Heart right ventricle (tissue), 16 donors: ENCODE measurements at regions not wholly inside any gene's neighbourhood (a gene's known extent, or its start where the extent isn't known, plus 50 kb on each side); places are given as distances from the start of the nearest gene placed in this dataset.

Experiments used
- ATAC-seq, 8 donors: fragments of 200-7000 bp; cut with Tn5 transposase; one replicate each; pipeline ENCODE4 v1.9.1; 2020; ENCODE audit warnings: mild to moderate bottlenecking in 8 of 8, moderate library complexity in 8 of 8, moderate number of reproducible peaks in 1 of 8
- DNase-seq, 2 donors: peaks; one replicate each; pipeline ENCODE4 v3.0.0-alpha.2; 2020
- H3K27ac ChIP-seq, 10 donors: fragments of 200-600 bp; sonication (generic) in 2 of 10; one replicate each; pipeline versions ENCODE4 v1.5.0 to v1.8.0; 2020 to 2022; ENCODE audit warnings: mild to moderate bottlenecking in 3 of 10
- H3K27me3 ChIP-seq, 7 donors: fragments of 200-600 bp; one replicate each; pipeline ENCODE4 v1.8.0; 2021 to 2022; ENCODE audit warnings: mild to moderate bottlenecking in 2 of 7
- H3K36me3 ChIP-seq, 9 donors: fragments of 200-600 bp; sonication (generic) in 1 of 9; one replicate each; pipeline versions ENCODE4 v1.5.0 to v1.8.0; 2020 to 2022; ENCODE audit warnings: mild to moderate bottlenecking in 2 of 9
- H3K4me1 ChIP-seq, 9 donors: fragments of 200-600 bp; sonication (generic) in 1 of 9; one replicate each; pipeline versions ENCODE4 v1.5.0 to v1.8.0; 2020 to 2022; ENCODE audit warnings: mild to moderate bottlenecking in 4 of 9
- H3K4me3 ChIP-seq, 10 donors: fragments of 200-600 bp; sonication (generic) in 2 of 10; one replicate each; pipeline versions ENCODE4 v1.5.0 to v1.8.0; 2020 to 2022; ENCODE audit warnings: mild to moderate bottlenecking in 7 of 10, moderate library complexity in 2 of 10
- H3K9me3 ChIP-seq, 11 donors: fragments of 200-600 bp in 10 of 11; sonication (generic) in 2 of 11; one replicate each; pipeline versions ENCODE4 v1.5.0 to v1.8.0; 2013 to 2022; ENCODE audit warnings: mild to moderate bottlenecking in 2 of 11, control low read depth in 1 of 11, moderate library complexity in 1 of 11
- WGBS, 2 donors: extraction: QIAGEN DNeasy Blood & Tissue Kit; methylation state at CpG; one replicate each; pipeline ENCODE4 v1.1.7; 2013; ENCODE audit warnings: inconsistent platforms in 1 of 2; 5-methylcytosine and 5-hydroxymethylcytosine counted together
- intact Hi-C, 10 donors: fragments of 100-400 bp; cut with DNase I; formaldehyde crosslinking; loops; one replicate each; pipeline versions ENCODE4 v1.11.1 to v1.14.2; 2022
- TF ChIP-seq, protein P1 (sequence below), 9 donors: fragments of 200-600 bp; sonication (generic) in 2 of 9; IDR thresholded peaks; one replicate each; pipeline versions ENCODE4 v1.5.0 to v1.8.0; 2021 to 2022; ENCODE audit warnings: antibody characterized with exemption in 9 of 9, mild to moderate bottlenecking in 5 of 9, moderate library complexity in 1 of 9
- donor health status: Arrhythmogenic right ventricular cardiomyopathy.
- donor health status: ischemic (EF 13 %, LVEDD 7.1; RV severe dilation, severe dysfunction).
- donor health status: healthy with polysubstance abuse.
- donor health status: DM: no; HTN: yes; CAD: no.
- donor health status: DM: no; HTN: no; CAD: no.
- donor health status: ischemic (EF 25% LVEDD 6.9; RV normal size, moderate dysfunction).
- donor health status: ischemic (EF 25% LVEDD 5.7; RV mildly dilated, moderate dysfunction).
- donor health status: healthy.
- donor health status: DM: yes; HTN: yes; CAD: no.
- donor health status: Ischemic cardiomyopathy.
- donor health status: ischemic (EF 35%, LVEDD 5.7; RV mildly dilated, moderate dysfunction).
- donor health status: nonischemic (EF 11% LVEDD 7.7; RV severe dilation, severe dysfunction).
- donor health status: DM: yes; HTN: yes; CAD: no.
- donor health status: PGD.
- donor health status: ischemic (EF 29% LVEDD 5.4; RV normal size, mild dysfunction).
- donor health status: nonischemic (EF 23%, LVEDD 6.1; RV moderate dilation, normal function).

DNA sequence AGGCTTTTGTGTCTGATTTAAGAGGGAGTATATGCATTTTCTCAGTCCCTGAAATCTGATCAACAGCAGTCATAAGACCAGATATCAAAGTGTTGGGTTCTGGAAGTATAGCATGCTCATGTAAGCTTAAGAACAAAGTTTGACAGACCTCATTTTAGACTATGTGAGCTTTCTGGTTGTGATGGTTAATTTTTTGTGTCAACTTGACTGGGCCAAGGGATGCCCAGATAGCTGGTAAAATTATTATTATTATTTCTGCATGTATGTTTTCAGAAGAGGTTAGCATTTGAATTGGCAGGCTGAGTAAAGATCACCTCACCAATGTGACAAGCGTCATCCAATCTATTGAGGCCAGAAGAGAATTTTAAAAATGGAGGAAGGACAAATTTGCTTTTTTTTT is 63.5 kb upstream of the FRMD4A start:
- peaks cover 0 to 19% (median 0%) of the 10 kb centered on the region in 11 donors for H3K9me3 ChIP-seq
- no peaks in the 10 kb centered on the region for H3K36me3 ChIP-seq
- no peaks in the 10 kb centered on the region for H3K27me3 ChIP-seq
- H3K4me3 ChIP-seq, result no peak overlapping the region
- H3K4me1 ChIP-seq, result peaks cover 0 to 14% (median 3%) of the 10 kb centered on the region in 9 donors
- intact Hi-C loops, result no loop called here
- H3K27ac ChIP-seq, result no peak overlapping the region
- ATAC-seq, result no peak
- no peak for DNase-seq
- TF ChIP-seq, protein P1, sequence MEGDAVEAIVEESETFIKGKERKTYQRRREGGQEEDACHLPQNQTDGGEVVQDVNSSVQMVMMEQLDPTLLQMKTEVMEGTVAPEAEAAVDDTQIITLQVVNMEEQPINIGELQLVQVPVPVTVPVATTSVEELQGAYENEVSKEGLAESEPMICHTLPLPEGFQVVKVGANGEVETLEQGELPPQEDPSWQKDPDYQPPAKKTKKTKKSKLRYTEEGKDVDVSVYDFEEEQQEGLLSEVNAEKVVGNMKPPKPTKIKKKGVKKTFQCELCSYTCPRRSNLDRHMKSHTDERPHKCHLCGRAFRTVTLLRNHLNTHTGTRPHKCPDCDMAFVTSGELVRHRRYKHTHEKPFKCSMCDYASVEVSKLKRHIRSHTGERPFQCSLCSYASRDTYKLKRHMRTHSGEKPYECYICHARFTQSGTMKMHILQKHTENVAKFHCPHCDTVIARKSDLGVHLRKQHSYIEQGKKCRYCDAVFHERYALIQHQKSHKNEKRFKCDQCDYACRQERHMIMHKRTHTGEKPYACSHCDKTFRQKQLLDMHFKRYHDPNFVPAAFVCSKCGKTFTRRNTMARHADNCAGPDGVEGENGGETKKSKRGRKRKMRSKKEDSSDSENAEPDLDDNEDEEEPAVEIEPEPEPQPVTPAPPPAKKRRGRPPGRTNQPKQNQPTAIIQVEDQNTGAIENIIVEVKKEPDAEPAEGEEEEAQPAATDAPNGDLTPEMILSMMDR (IDR thresholded peaks at IDR 0.05), result no peak
- WGBS, 2 donors, result 93 to 96% methylated on average over 1 of the region's 1 CpG

DNA sequence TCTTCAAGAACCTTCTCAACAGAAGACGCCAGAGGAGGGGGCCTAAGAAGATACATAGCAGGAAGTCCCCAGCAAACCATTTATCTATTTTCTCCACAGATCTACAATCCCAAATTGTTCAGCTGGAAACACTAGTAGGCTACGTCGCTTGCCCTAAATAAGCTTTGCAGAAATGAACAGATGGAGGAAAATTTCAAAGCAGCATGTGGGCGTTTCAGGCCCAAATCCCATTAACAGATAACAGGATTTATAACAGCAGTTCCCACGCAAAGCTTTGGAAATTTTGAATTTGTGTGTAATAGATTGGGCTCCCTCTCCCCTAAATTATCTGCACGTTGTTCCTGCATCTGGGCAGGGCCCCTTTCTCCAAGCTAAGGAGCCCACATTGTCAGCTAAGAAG is 60.6 kb upstream of the FRMD4A start:
- Histone ChIP-seq H3K36me3 (no peaks in the 10 kb centered on the region), H3K27me3 (no peaks in the 10 kb centered on the region), H3K4me1 (peaks cover 0 to under 1% (median 0%) of the 10 kb centered on the region in 9 donors), H3K27ac (peak overlapping the region in 1 of 10 donors; percentile 19), H3K4me3 (no peak overlapping the region), H3K9me3 (peaks cover 0 to 19% (median 0%) of the 10 kb centered on the region in 11 donors)
- peak in 3 of 8 donors; percentile 27 to 51 (median 46) for ATAC-seq
- no peak for DNase-seq
- WGBS, 2 donors, result 67 to 76% methylated on average over 6 of the region's 6 CpGs
- intact Hi-C loops, result no loop called here
- TF ChIP-seq, protein P1 (IDR thresholded peaks at IDR 0.05), result no peak

DNA sequence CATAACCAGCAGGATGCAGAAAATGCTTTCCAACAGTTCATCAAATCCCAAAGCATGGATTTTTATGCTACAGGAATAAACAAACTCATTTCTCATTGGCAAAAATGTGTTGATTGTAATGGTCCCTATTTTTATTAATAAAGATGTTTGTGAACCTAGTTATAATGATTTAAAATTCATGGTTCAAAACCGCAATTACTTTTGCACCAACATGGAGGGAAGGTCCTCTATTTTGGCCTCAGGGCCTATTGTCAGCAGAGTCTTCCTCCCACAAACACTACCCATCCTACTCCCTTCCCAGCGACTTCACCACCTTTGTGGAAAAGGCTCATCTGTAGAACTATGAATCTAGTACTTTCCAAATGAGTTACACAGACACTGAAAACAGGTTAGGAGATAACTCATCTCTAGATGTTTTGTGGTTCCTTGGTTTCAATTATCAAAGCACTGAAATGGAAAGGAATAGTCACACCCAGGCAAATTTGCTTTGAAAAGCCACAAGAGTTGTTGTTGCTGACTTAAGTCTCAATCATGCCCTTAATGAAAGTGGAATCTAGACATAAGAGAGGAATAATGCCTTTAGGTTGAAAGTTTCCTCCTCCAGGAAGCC is 59.4 kb upstream of the FRMD4A start:
- H3K4me1 ChIP-seq, result no peaks in the 10 kb centered on the region
- H3K27me3 ChIP-seq, result no peaks in the 10 kb centered on the region
- WGBS, 2 donors, result 91% methylated on average over 2 of the region's 2 CpGs
- intact Hi-C loops, result no loop called here
- peaks cover 0 to 19% (median 0%) of the 10 kb centered on the region in 11 donors for H3K9me3 ChIP-seq
- no peak for DNase-seq
- ATAC-seq, result no peak
- no peak overlapping the region for H3K27ac ChIP-seq
- H3K4me3 ChIP-seq, result no peak overlapping the region
- TF ChIP-seq, protein P1 (IDR thresholded peaks at IDR 0.05), result no peak
- no peaks in the 10 kb centered on the region for H3K36me3 ChIP-seq

DNA sequence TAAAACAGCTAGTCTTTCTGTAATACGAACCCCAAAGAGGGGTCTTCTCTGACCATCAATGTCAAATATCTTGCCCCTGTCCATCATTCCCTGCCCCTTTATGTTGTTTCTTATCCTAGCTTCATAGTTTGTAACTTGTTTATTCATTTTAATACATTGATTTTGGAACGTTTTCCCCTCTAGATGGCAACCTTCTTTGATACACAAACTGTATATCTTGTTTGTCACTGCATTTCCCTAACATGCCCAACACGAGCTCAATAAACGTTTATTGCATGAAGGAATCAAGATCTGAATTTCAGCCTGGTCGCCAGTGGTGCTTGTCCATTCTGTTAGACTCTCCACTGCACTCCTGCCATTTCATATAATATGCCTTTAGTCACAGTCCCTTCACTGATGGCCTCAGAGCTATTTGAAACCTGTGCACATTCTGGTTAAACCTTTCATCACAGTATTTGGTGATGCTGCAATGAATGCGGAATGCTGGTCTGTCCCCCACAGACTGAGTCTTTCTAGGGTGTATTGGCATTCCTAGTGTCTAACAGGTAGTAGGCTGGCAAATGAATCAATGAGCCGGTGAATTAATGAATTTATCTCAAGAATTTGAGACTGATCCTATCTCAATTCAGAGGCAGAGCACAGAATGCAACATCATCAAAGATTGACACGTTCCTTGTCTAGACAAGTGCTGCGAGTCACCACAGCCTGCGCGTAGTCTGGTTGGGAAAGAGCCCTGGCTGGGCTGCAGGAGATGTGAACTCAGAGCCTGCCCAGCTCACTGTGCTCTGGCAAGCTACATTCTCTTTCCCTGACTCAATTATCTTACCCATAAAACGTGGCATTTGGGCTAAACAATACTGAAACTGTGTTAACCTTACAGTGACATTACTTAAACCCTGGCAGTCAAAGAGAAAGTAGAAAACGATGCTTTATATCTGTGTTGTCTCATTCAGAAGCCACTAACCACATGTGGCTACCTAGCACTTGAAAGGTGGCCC is 55.2 kb upstream of the FRMD4A start:
- Histone ChIP-seq H3K9me3 (no peaks in the 10 kb centered on the region), H3K4me3 (no peak overlapping the region), H3K36me3 (no peaks in the 10 kb centered on the region), H3K27me3 (peaks cover 0 to 10% (median 0%) of the 10 kb centered on the region in 7 donors), H3K27ac (no peak overlapping the region), H3K4me1 (no peaks in the 10 kb centered on the region)
- WGBS, 2 donors, result 69 to 72% methylated on average over 13 of the region's 13 CpGs
- TF ChIP-seq, protein P1 (IDR thresholded peaks at IDR 0.05), result peak in 3 of 9 donors; percentile 5 to 23 (median 13)
- ATAC-seq (no peak), DNase-seq (no peak)
- intact Hi-C loops, result no loop called here
